Uterus (tissue), 2 donors: ENCODE measurements at regions not wholly inside any gene's neighbourhood (a gene's known extent, or its start where the extent isn't known, plus 50 kb on each side); places are given as distances from the start of the nearest gene placed in this dataset.

Experiments
- POLR2A ChIP-seq, 2 donors: fragments of 450-650 bp; IDR thresholded peaks; one replicate each; pipeline ENCODE4 v1.6.1; 2016; ENCODE audit warnings: antibody characterized with exemption in 2 of 2, mild to moderate bottlenecking in 1 of 2, moderate library complexity in 1 of 2
- TF ChIP-seq, protein P1 (sequence below), 4 experiments: fragments of 200-600 bp in 2 of 4; fragments of 450-650 bp in 2 of 4; sonication (generic) in 2 of 4; IDR thresholded peaks; one replicate each; pipeline ENCODE4 v1.5.1; 2016 to 2019; ENCODE audit warnings: antibody characterized with exemption in 4 of 4, mild to moderate bottlenecking in 2 of 4, moderate library complexity in 1 of 4

DNA sequence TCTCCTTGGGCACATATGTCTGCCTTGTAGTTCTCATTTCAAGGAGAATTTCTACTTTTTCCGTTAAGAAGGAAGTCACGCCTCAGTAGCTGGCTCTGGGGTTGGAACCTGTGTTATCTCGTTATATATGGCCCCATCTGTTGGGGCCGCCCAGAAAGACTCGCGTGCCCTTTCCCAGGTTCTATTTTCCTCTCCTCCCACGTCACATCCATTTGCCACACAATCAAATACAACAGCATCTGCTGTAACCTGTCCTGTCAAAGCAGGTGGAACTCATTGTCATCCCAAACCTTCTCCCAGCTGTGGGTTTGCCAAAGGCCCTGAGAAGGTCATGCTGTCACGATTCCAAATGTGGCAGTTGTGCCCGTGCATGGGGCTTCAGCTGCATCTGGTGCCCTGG is 213.1 kb upstream of the ZBED5 start:
- TF ChIP-seq, protein P1, sequence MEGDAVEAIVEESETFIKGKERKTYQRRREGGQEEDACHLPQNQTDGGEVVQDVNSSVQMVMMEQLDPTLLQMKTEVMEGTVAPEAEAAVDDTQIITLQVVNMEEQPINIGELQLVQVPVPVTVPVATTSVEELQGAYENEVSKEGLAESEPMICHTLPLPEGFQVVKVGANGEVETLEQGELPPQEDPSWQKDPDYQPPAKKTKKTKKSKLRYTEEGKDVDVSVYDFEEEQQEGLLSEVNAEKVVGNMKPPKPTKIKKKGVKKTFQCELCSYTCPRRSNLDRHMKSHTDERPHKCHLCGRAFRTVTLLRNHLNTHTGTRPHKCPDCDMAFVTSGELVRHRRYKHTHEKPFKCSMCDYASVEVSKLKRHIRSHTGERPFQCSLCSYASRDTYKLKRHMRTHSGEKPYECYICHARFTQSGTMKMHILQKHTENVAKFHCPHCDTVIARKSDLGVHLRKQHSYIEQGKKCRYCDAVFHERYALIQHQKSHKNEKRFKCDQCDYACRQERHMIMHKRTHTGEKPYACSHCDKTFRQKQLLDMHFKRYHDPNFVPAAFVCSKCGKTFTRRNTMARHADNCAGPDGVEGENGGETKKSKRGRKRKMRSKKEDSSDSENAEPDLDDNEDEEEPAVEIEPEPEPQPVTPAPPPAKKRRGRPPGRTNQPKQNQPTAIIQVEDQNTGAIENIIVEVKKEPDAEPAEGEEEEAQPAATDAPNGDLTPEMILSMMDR (IDR thresholded peaks at IDR 0.05), result no peak
- TF ChIP-seq POLR2A (IDR thresholded peaks at IDR 0.05), result no peak
